DND-41 (cell line): ENCODE measurements at regions not wholly inside any gene's neighbourhood (a gene's known extent, or its start where the extent isn't known, plus 50 kb on each side); places are given as distances from the start of the nearest gene placed in this dataset.

Experiments
- ATAC-seq: fragments of 200-7000 bp; cut with Tn5 transposase; 3 replicates; pipeline ENCODE4 v1.9.1; 2021; ENCODE audit warnings: low read depth; ENCODE audit not compliant: insufficient read depth
- DNase-seq: peaks from one replicate; pipeline ENCODE4 v3.0.0-alpha.2; 2020
- H2AFZ ChIP-seq: 2 replicates; pipeline ENCODE4 v1.6.0; 2012; ENCODE audit warnings: low read depth, low read length
- H3K27ac ChIP-seq: 2 replicates; pipeline ENCODE4 v1.5.1; 2012; ENCODE audit warnings: low read length, inconsistent platforms
- H3K27me3 ChIP-seq: fragments of 200-600 bp; sonication (generic); 2 replicates; pipeline ENCODE4 v1.6.0; 2012; ENCODE audit warnings: low read length, mild to moderate bottlenecking, inconsistent platforms; ENCODE audit not compliant: insufficient read depth, poor library complexity
- H3K36me3 ChIP-seq: 2 replicates; pipeline ENCODE4 v1.5.1; 2012; ENCODE audit warnings: low read length, inconsistent platforms; ENCODE audit not compliant: insufficient read depth
- H3K4me1 ChIP-seq: 2 replicates; pipeline ENCODE4 v1.5.1; 2012; ENCODE audit warnings: mild to moderate bottlenecking, low read length; ENCODE audit not compliant: insufficient read depth
- H3K4me2 ChIP-seq: 2 replicates; pipeline ENCODE4 v1.6.0; 2012; ENCODE audit warnings: mild to moderate bottlenecking, moderate library complexity, low read length, inconsistent platforms; ENCODE audit not compliant: insufficient read depth
- H3K4me3 ChIP-seq, 2 experiments: fragments of 200-600 bp in 1 of 2; shearing (Covaris generic) in 1 of 2; 2 replicates each; pipeline ENCODE4 v1.5.1; 2012 to 2016; ENCODE audit warnings: inconsistent platforms in 2 of 2, low read length in 2 of 2, mild to moderate bottlenecking in 2 of 2, low read depth in 1 of 2, moderate library complexity in 1 of 2
- H3K79me2 ChIP-seq: 2 replicates; pipeline ENCODE4 v1.6.0; 2012; ENCODE audit warnings: low read length, inconsistent platforms; ENCODE audit not compliant: insufficient read depth
- H3K9ac ChIP-seq: 2 replicates; pipeline ENCODE4 v1.6.0; 2012; ENCODE audit warnings: low read depth, mild to moderate bottlenecking, inconsistent platforms, low read length, moderate library complexity
- H3K9me3 ChIP-seq: 2 replicates; pipeline ENCODE4 v1.5.1; 2012; ENCODE audit warnings: low read length, moderate library complexity, mild to moderate bottlenecking, inconsistent platforms; ENCODE audit not compliant: insufficient read depth, severe bottlenecking
- H4K20me1 ChIP-seq: 2 replicates; pipeline ENCODE4 v1.6.0; 2012; ENCODE audit warnings: low read length; ENCODE audit not compliant: insufficient read depth
- CTCF ChIP-seq: IDR thresholded peaks from 2 replicates; pipeline ENCODE4 v1.5.1; 2012; ENCODE audit warnings: borderline replicate concordance, low read length, moderate library complexity, mild to moderate bottlenecking; ENCODE audit not compliant: poor library complexity, severe bottlenecking; ENCODE audit errors: extremely low read depth
- EZH2 ChIP-seq: IDR thresholded peaks from 3 replicates; pipeline ENCODE4 v1.6.1; 2012; ENCODE audit warnings: borderline replicate concordance, low read depth, mild to moderate bottlenecking, moderate library complexity, low read length, inconsistent platforms; ENCODE audit not compliant: severe bottlenecking

GRCh38 chr18:31250902-31251301, 67.1 kb upstream of the DSG1 start:
- DNase-seq: no peak

GRCh38 chr18:31252522-31252921, 65.4 kb upstream of the DSG1 start:
- no peak overlapping the region for H3K4me2 ChIP-seq
- no peak overlapping the region for H3K4me3 ChIP-seq
- no peak for TF ChIP-seq EZH2
- TF ChIP-seq CTCF: no peak
- no peaks in the 10 kb centered on the region for H3K79me2 ChIP-seq
- no peaks in the 10 kb centered on the region for H3K4me1 ChIP-seq
- no peak overlapping the region for H3K27ac ChIP-seq
- no peak overlapping the region for H3K9ac ChIP-seq
- no peak for ATAC-seq
- no peaks in the 10 kb centered on the region for H3K36me3 ChIP-seq
- H3K9me3 ChIP-seq: no peaks in the 10 kb centered on the region
- no peak overlapping the region for H2AFZ ChIP-seq
- DNase-seq: no peak
- no peaks in the 10 kb centered on the region for H3K27me3 ChIP-seq
- no peaks in the 10 kb centered on the region for H4K20me1 ChIP-seq

More at GRCh38 chr18:31250902-31251301, 67.1 kb upstream of the DSG1 start:
- Histone ChIP-seq H3K9ac (no peak overlapping the region), H2AFZ (no peak overlapping the region), H3K27ac (no peak overlapping the region), H3K4me3 (no peak overlapping the region), H4K20me1 (no peaks in the 10 kb centered on the region), H3K9me3 (no peaks in the 10 kb centered on the region), H3K4me1 (no peaks in the 10 kb centered on the region), H3K4me2 (no peak overlapping the region), H3K79me2 (no peaks in the 10 kb centered on the region), H3K27me3 (no peaks in the 10 kb centered on the region), H3K36me3 (no peaks in the 10 kb centered on the region)
- no peak for TF ChIP-seq CTCF
- no peak for TF ChIP-seq EZH2
- no peak for ATAC-seq

- no peak for ATAC-seq
- Histone ChIP-seq H3K9ac (no peak overlapping the region), H4K20me1 (no peaks in the 10 kb centered on the region), H2AFZ (no peak overlapping the region), H3K4me2 (no peak overlapping the region), H3K27ac (no peak overlapping the region), H3K4me1 (no peaks in the 10 kb centered on the region), H3K27me3 (no peaks in the 10 kb centered on the region), H3K36me3 (no peaks in the 10 kb centered on the region), H3K79me2 (no peaks in the 10 kb centered on the region), H3K9me3 (no peaks in the 10 kb centered on the region), H3K4me3 (no peak overlapping the region)
- no peak for DNase-seq
- TF ChIP-seq CTCF (no peak), EZH2 (no peak)
Measured at GRCh38 chr18:31255953-31256352, 62.0 kb upstream of the DSG1 start.

- Histone ChIP-seq H2AFZ (no peak overlapping the region), H3K4me3 (no peak overlapping the region), H3K27me3 (no peaks in the 10 kb centered on the region), H3K4me1 (no peaks in the 10 kb centered on the region), H3K9ac (no peak overlapping the region), H3K27ac (no peak overlapping the region), H3K9me3 (no peaks in the 10 kb centered on the region), H4K20me1 (no peaks in the 10 kb centered on the region), H3K4me2 (no peak overlapping the region), H3K36me3 (no peaks in the 10 kb centered on the region), H3K79me2 (no peaks in the 10 kb centered on the region)
- ATAC-seq: no peak
- no peak for DNase-seq
- TF ChIP-seq CTCF (no peak), EZH2 (no peak)
Measured at GRCh38 chr18:31258789-31259188, 59.2 kb upstream of the DSG1 start.
